ENCODE measurements at regions not wholly inside any gene's neighbourhood (a gene's known extent, or its start where the extent isn't known, plus 50 kb on each side); places are given as distances from the start of the nearest gene placed in this dataset.

GRCh38 chr15:91559066-91559465 lies 294.4 kb upstream of the SLCO3A1 start:
- TF ChIP-seq CTCF (IDR thresholded peaks at IDR 0.05; ENCODE audit: borderline replicate concordance, control extremely low read depth, extremely low read depth, insufficient read depth, missing control alignments) = no peak
- in situ Hi-C loops (cut with MboI; ENCODE audit: low sequenced_read_pairs, unreplicated experiment) = no loop called here
- DNase-seq (ENCODE audit: low spot score) = no peak

- in situ Hi-C loops (cut with MboI; ENCODE audit: low sequenced_read_pairs, unreplicated experiment) = no loop called here
- no peak for TF ChIP-seq CTCF (IDR thresholded peaks at IDR 0.05; ENCODE audit: borderline replicate concordance, control extremely low read depth, extremely low read depth, insufficient read depth, missing control alignments)
- no peak for DNase-seq (ENCODE audit: low spot score)
Observed at GRCh38 chr15:91561371-91562100, 292.0 kb upstream of the SLCO3A1 start.

GRCh38 chr15:91562698-91563097 lies 290.8 kb upstream of the SLCO3A1 start:
- TF ChIP-seq CTCF (IDR thresholded peaks at IDR 0.05; ENCODE audit: borderline replicate concordance, control extremely low read depth, extremely low read depth, insufficient read depth, missing control alignments) = no peak
- in situ Hi-C loops (cut with MboI; ENCODE audit: low sequenced_read_pairs, unreplicated experiment) = no loop called here
- DNase-seq (ENCODE audit: low spot score) = no peak

GRCh38 chr15:91564631-91565030 lies 288.9 kb upstream of the SLCO3A1 start:
- in situ Hi-C loops (cut with MboI; ENCODE audit: low sequenced_read_pairs, unreplicated experiment) = no loop called here
- no peak for DNase-seq (ENCODE audit: low spot score)
- no peak for TF ChIP-seq CTCF (IDR thresholded peaks at IDR 0.05; ENCODE audit: borderline replicate concordance, control extremely low read depth, extremely low read depth, insufficient read depth, missing control alignments)

- in situ Hi-C loops (cut with MboI; ENCODE audit: low sequenced_read_pairs, unreplicated experiment) = no loop called here
- DNase-seq (ENCODE audit: low spot score) = no peak
- TF ChIP-seq CTCF (IDR thresholded peaks at IDR 0.05; ENCODE audit: borderline replicate concordance, control extremely low read depth, extremely low read depth, insufficient read depth, missing control alignments) = no peak
Observed at GRCh38 chr15:91566141-91566540, 287.4 kb upstream of the SLCO3A1 start.

GRCh38 chr15:91568036-91568435 lies 285.5 kb upstream of the SLCO3A1 start:
- in situ Hi-C loops (cut with MboI; ENCODE audit: low sequenced_read_pairs, unreplicated experiment) = no loop called here
- no peak for TF ChIP-seq CTCF (IDR thresholded peaks at IDR 0.05; ENCODE audit: borderline replicate concordance, control extremely low read depth, extremely low read depth, insufficient read depth, missing control alignments)

More at GRCh38 chr15:91568036-91568435, 285.5 kb upstream of the SLCO3A1 start:
- DNase-seq (ENCODE audit: low spot score) = no peak

Measured in GM13976 (cell line).